Mesendoderm (in vitro differentiated cells): ENCODE measurements at regions not wholly inside any gene's neighbourhood (a gene's known extent, or its start where the extent isn't known, plus 50 kb on each side); places are given as distances from the start of the nearest gene placed in this dataset.
A peak's percentile ranks its signal among the peaks of the same experiment; 100 is the strongest.
"Not testable (repeated sequence)": the region's sequence is repeated elsewhere in the genome, so short reads cannot be mapped to it uniquely, and the experiment has no call there.

Experiments used
- DNase-seq: peaks from one replicate; pipeline ENCODE4 v3.0.0; 2013
- H2AK5ac ChIP-seq: 2 replicates; pipeline ENCODE4 v1.6.1; 2013; ENCODE audit warnings: low read length, inconsistent platforms
- H2BK120ac ChIP-seq: 2 replicates; pipeline ENCODE4 v1.6.1; 2013; ENCODE audit warnings: low read depth, mild to moderate bottlenecking, low read length, moderate library complexity, mixed read lengths
- H2BK15ac ChIP-seq: replicated peaks from 2 replicates; pipeline ENCODE4 v1.6.1; 2013; ENCODE audit warnings: low read depth, mild to moderate bottlenecking, moderate library complexity
- H2BK5ac ChIP-seq: 2 replicates; pipeline ENCODE4 v1.6.1; 2013; ENCODE audit warnings: low read length, inconsistent platforms
- H3K18ac ChIP-seq: 2 replicates; pipeline ENCODE4 v1.6.1; 2013; ENCODE audit warnings: mild to moderate bottlenecking, low read length, mixed read lengths
- H3K23ac ChIP-seq: one replicate; pipeline ENCODE4 v1.6.1; 2013; ENCODE audit warnings: low read length
- H3K27ac ChIP-seq: 2 replicates; pipeline ENCODE4 v1.5.1; 2013; ENCODE audit warnings: low read depth, mild to moderate bottlenecking, inconsistent platforms, low read length, moderate library complexity
- H3K27me3 ChIP-seq: 2 replicates; pipeline ENCODE4 v1.6.1; 2013; ENCODE audit warnings: low read length, control low read depth, mild to moderate bottlenecking, inconsistent platforms; ENCODE audit not compliant: insufficient read depth, poor library complexity
- H3K36me3 ChIP-seq: 2 replicates; pipeline ENCODE4 v1.6.1; 2013; ENCODE audit warnings: low read length, inconsistent platforms; ENCODE audit not compliant: control insufficient read depth, insufficient read depth
- H3K4ac ChIP-seq: one replicate; pipeline ENCODE4 v1.6.1; 2013; ENCODE audit warnings: low read depth, mild to moderate bottlenecking, low read length, moderate library complexity
- H3K4me1 ChIP-seq: 2 replicates; pipeline ENCODE4 v1.6.1; 2013; ENCODE audit warnings: low read depth, low read length, inconsistent platforms; ENCODE audit not compliant: control insufficient read depth
- H3K4me2 ChIP-seq: 2 replicates; pipeline ENCODE4 v1.6.1; 2013; ENCODE audit warnings: low read length
- H3K4me3 ChIP-seq: 2 replicates; pipeline ENCODE4 v1.5.1; 2013; ENCODE audit warnings: mild to moderate bottlenecking, low read length
- H3K56ac ChIP-seq: one replicate; pipeline ENCODE4 v1.6.1; 2013; ENCODE audit warnings: low read length
- H3K79me1 ChIP-seq: 2 replicates; pipeline ENCODE4 v1.6.1; 2013; ENCODE audit warnings: low read length, inconsistent platforms
- H3K79me2 ChIP-seq: 2 replicates; pipeline ENCODE4 v1.6.1; 2013; ENCODE audit warnings: mild to moderate bottlenecking, low read length; ENCODE audit not compliant: control insufficient read depth, insufficient read depth
- H3K9ac ChIP-seq: 2 replicates; pipeline ENCODE4 v1.6.1; 2013; ENCODE audit warnings: low read length, inconsistent platforms
- H4K5ac ChIP-seq: one replicate; pipeline ENCODE4 v1.6.1; 2013; ENCODE audit warnings: low read length
- H4K8ac ChIP-seq: one replicate; pipeline ENCODE4 v1.6.1; 2013; ENCODE audit warnings: low read depth, mild to moderate bottlenecking, control low read depth, low read length, moderate library complexity
- WGBS: extraction: QIAGEN DNeasy Blood & Tissue Kit; methylation state at CpG from one replicate; pipeline ENCODE4 v1.1.7; 2013; ENCODE audit warnings: low lambda C conversion rate, missing lambda C conversion rate; ENCODE audit not compliant: insufficient coverage; ENCODE audit errors: extremely low coverage; 5-methylcytosine and 5-hydroxymethylcytosine counted together

- H3K56ac ChIP-seq, H3K23ac ChIP-seq, H3K9ac ChIP-seq, H3K4me3 ChIP-seq, H3K4me1 ChIP-seq, H3K79me2 ChIP-seq, H2BK120ac ChIP-seq, H2AK5ac ChIP-seq, H4K8ac ChIP-seq, DNase-seq, H3K27me3 ChIP-seq, H3K4ac ChIP-seq, H3K27ac ChIP-seq, H3K4me2 ChIP-seq, H3K36me3 ChIP-seq, H2BK15ac ChIP-seq, H2BK5ac ChIP-seq, H3K18ac ChIP-seq, H4K5ac ChIP-seq, H3K79me1 ChIP-seq: not testable (repeated sequence)
- no CpG with 5 or more reads among the region's 6 CpGs for WGBS
Measured at GRCh38 chrX:40879172-40879571, 143.8 kb upstream of the MED14 start.

- Histone ChIP-seq H3K23ac (no peak overlapping the region), H4K5ac (no peak overlapping the region), H3K4ac (no peak overlapping the region), H3K9ac (no peak overlapping the region), H3K56ac (no peak overlapping the region), H3K79me1 (no peaks in the 10 kb centered on the region), H2BK120ac (no peak overlapping the region), H2BK5ac (no peak overlapping the region), H3K4me2 (no peak overlapping the region), H2AK5ac (no peak overlapping the region), H3K79me2 (no peaks in the 10 kb centered on the region), H3K4me3 (no peak overlapping the region), H3K18ac (no peak overlapping the region), H3K27me3 (no peaks in the 10 kb centered on the region), H3K27ac (no peak overlapping the region), H3K36me3 (no peaks in the 10 kb centered on the region), H4K8ac (no peak overlapping the region), H2BK15ac (no peak overlapping the region), H3K4me1 (no peaks in the 10 kb centered on the region)
- peak; percentile 22 for DNase-seq
- no CpG with 5 or more reads among the region's 3 CpGs for WGBS
Measured at GRCh38 chrX:40880712-40881111, 145.4 kb upstream of the MED14 start.

GRCh38 chrX:40883021-40883619 lies 147.8 kb upstream of the MED14 start:
- no peak for DNase-seq
- WGBS: no CpG with 5 or more reads among the region's 7 CpGs
- H3K9ac ChIP-seq: no peak overlapping the region

GRCh38 chrX:40885989-40886388 lies 150.6 kb upstream of the MED14 start:
- Histone ChIP-seq H3K27me3 (no peaks in the 10 kb centered on the region), H3K27ac (no peak overlapping the region), H3K4me2 (no peak overlapping the region), H3K56ac (no peak overlapping the region), H3K79me2 (no peaks in the 10 kb centered on the region), H4K8ac (no peak overlapping the region), H2BK5ac (no peak overlapping the region), H3K9ac (no peak overlapping the region), H3K23ac (no peak overlapping the region), H4K5ac (no peak overlapping the region), H3K79me1 (no peaks in the 10 kb centered on the region), H2BK15ac (no peak overlapping the region), H3K4ac (no peak overlapping the region), H3K18ac (no peak overlapping the region), H2AK5ac (no peak overlapping the region), H3K4me1 (no peaks in the 10 kb centered on the region), H3K4me3 (no peak overlapping the region), H2BK120ac (no peak overlapping the region), H3K36me3 (no peaks in the 10 kb centered on the region)
- no CpG with 5 or more reads among the region's 4 CpGs for WGBS
- no peak for DNase-seq

More at GRCh38 chrX:40883021-40883619, 147.8 kb upstream of the MED14 start:
- Histone ChIP-seq H3K36me3 (no peaks in the 10 kb centered on the region), H2BK120ac (no peak overlapping the region), H3K27ac (no peak overlapping the region), H3K79me1 (no peaks in the 10 kb centered on the region), H3K4me1 (no peaks in the 10 kb centered on the region), H2BK5ac (no peak overlapping the region), H3K23ac (no peak overlapping the region), H3K4me3 (no peak overlapping the region), H2AK5ac (no peak overlapping the region), H4K8ac (no peak overlapping the region), H3K4me2 (no peak overlapping the region), H3K4ac (no peak overlapping the region), H3K56ac (no peak overlapping the region), H3K79me2 (no peaks in the 10 kb centered on the region), H2BK15ac (no peak overlapping the region), H4K5ac (no peak overlapping the region), H3K18ac (no peak overlapping the region), H3K27me3 (no peaks in the 10 kb centered on the region)

- Histone ChIP-seq H2BK15ac (no peak overlapping the region), H3K18ac (no peak overlapping the region), H3K4me1 (no peaks in the 10 kb centered on the region), H3K4me2 (no peak overlapping the region), H3K79me2 (no peaks in the 10 kb centered on the region), H3K23ac (no peak overlapping the region), H2AK5ac (no peak overlapping the region), H2BK5ac (no peak overlapping the region), H3K27ac (no peak overlapping the region), H4K8ac (no peak overlapping the region), H3K56ac (no peak overlapping the region), H4K5ac (no peak overlapping the region), H3K27me3 (no peaks in the 10 kb centered on the region), H3K4me3 (no peak overlapping the region), H2BK120ac (no peak overlapping the region), H3K9ac (no peak overlapping the region), H3K36me3 (no peaks in the 10 kb centered on the region), H3K79me1 (no peaks in the 10 kb centered on the region), H3K4ac (no peak overlapping the region)
- no peak for DNase-seq
- WGBS: no CpG with 5 or more reads among the region's 1 CpG
Measured at GRCh38 chrX:40887476-40887875, 152.1 kb upstream of the MED14 start.

- no peak overlapping the region for H3K9ac ChIP-seq
- no peak overlapping the region for H4K8ac ChIP-seq
- H3K79me2 ChIP-seq: no peaks in the 10 kb centered on the region
- H2BK120ac ChIP-seq: no peak overlapping the region
- H3K4me2 ChIP-seq: no peak overlapping the region
- H2AK5ac ChIP-seq: no peak overlapping the region
- DNase-seq: no peak
- H3K56ac ChIP-seq: no peak overlapping the region
- no peaks in the 10 kb centered on the region for H3K36me3 ChIP-seq
- H3K23ac ChIP-seq: no peak overlapping the region
- no peaks in the 10 kb centered on the region for H3K4me1 ChIP-seq
- H3K27ac ChIP-seq: no peak overlapping the region
- no peak overlapping the region for H2BK5ac ChIP-seq
- H3K18ac ChIP-seq: no peak overlapping the region
- no peak overlapping the region for H3K4me3 ChIP-seq
- H3K79me1 ChIP-seq: no peaks in the 10 kb centered on the region
- H4K5ac ChIP-seq: no peak overlapping the region
- no peak overlapping the region for H2BK15ac ChIP-seq
- H3K4ac ChIP-seq: no peak overlapping the region
- H3K27me3 ChIP-seq: no peaks in the 10 kb centered on the region
Measured at GRCh38 chrX:40891798-40892197, 156.5 kb upstream of the MED14 start.
